Skin epidermis (tissue), 12 donors: ENCODE measurements at regions not wholly inside any gene's neighbourhood (a gene's known extent, or its start where the extent isn't known, plus 50 kb on each side); places are given as distances from the start of the nearest gene placed in this dataset.
"Not testable (repeated sequence)": the region's sequence is repeated elsewhere in the genome, so short reads cannot be mapped to it uniquely, and the experiment has no call there.

Source experiments
- H3K27ac ChIP-seq, 21 experiments: fragments of 200-600 bp; sonication (generic) in 11 of 21; one replicate each; pipeline ENCODE4 v1.5.0; 2020; ENCODE audit warnings: mild to moderate bottlenecking in 3 of 21, inconsistent platforms in 2 of 21, moderate library complexity in 2 of 21
- H3K4me3 ChIP-seq, 7 experiments: fragments of 200-600 bp; sonication (generic) in 2 of 7; one replicate each; pipeline ENCODE4 v1.5.0; 2020; ENCODE audit warnings: inconsistent platforms in 2 of 7, mild to moderate bottlenecking in 2 of 7, moderate library complexity in 1 of 7

DNA sequence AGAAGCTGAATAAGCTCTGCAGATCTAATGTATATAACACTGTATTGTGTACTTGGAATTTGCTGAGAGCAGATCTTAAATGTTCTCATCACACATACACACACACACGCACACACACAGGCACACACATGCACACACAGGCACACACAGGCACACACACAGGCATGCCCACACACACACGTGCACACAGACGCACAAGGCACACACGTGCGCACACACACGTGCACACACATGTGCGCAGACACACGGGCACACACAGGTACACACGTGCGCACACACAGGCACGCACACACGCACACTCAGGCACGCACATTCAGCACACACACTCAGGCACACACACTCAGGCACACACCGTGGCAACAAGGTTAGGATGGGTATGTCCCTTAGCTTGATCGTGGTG is 164.5 kb upstream of the LRRC61 start:
- not testable (repeated sequence) for H3K27ac ChIP-seq, H3K4me3 ChIP-seq

DNA sequence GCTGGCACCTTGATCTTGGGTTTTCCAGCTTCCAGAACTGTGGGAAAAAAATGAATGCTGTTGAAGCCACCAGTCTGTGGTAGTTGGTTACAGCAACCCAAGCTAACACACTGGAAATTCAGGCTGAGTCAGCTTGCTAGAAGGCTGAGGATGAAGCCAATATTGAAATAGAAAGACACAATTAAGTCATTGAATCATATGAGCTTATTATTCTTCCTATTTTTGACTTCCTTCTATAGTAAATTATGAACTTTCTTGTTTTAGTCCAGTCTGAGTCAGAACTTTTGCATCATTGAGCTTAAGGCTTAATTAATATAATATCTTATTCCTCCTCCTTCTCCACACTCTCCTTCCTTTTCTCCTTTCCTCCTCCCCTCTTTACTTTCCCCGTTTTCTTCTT is 153.6 kb upstream of the LRRC61 start:
- not testable (repeated sequence) for H3K27ac ChIP-seq, H3K4me3 ChIP-seq

DNA sequence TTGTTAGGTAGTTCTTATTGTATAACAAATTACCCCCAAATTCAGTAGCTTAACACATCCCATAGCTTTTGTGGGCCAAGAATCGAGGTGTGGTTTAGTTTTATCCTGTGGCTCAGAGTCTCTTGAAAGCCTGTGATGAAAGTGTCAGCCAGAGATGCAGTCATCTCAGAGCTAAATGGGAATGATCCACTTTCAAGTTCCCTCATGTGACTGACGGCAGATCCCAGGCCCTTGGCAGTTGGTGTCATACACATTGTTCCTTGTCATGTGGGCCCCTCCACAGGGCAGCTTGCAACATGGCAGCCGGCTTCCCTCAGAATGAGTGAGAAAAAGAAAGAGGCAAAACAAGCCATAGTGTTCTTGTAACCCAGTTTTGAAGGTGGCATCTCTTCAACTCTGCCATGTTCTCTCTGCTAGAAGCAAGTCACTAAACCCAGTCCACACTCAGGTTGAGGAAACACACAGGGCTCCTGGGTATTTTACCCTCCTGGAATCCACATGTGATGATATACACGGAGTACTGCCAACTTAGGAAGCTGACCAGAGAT is 153.1 kb upstream of the LRRC61 start:
- H3K27ac ChIP-seq, H3K4me3 ChIP-seq: not testable (repeated sequence)

DNA sequence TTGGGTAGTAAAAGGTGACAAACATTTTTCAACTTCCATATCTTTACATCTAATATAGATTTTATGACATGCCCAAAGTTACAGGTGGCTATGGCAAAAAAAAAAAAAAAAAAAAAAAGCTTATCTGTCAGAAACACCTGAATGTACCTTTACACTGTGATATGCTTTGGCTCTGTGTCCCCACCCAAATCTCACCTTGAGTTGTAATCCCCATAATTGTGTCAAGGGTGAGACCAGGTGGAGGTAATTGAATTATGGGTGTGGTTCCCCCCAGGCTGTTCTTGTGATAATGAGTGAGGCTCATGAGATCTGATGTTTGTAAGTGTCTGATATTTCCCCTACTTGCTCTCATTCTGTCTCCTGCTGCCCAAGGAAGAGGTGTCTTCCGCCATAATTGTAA is 139.6 kb upstream of the LRRC61 start:
- not testable (repeated sequence) for H3K27ac ChIP-seq, H3K4me3 ChIP-seq

DNA sequence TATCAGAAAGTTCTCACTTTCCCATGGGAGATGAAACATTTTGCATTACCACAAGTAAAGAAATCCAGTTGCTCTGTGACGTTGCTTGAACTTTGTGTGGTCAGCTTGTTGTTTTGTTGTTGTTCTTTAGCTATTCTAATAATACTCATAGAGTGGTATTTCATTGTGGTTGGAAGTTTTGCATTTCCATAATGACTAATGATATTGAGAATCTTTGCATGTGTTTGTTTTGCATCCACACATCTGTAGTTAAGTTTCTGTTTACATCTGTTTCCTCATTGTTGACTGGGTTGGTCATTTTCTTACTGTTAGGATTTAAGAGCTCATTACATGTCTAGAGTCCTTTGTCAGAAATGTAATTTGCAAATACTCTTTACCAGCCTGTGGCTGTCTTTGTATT is 133.2 kb upstream of the LRRC61 start:
- not testable (repeated sequence) for H3K4me3 ChIP-seq, H3K27ac ChIP-seq

DNA sequence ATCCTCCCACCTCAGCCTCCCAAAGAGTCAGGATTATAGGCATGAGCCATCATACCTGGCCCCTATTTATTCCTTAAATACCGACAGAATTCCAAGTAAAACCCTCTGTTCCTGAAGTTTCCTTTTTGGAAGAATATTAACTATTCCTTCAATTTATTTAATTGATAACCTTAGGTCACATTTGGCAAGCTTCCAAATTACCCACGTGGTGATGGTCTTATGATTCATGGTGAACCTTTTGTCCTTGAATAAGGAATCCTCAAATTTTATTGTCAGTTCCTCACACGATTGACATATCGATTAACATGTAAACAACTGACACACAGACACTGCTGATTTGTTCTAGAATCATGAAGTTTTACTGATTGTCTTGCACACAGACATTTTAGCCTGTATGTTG is 130.6 kb upstream of the LRRC61 start:
- H3K4me3 ChIP-seq, H3K27ac ChIP-seq: not testable (repeated sequence)

GRCh38 chr7:150193866-150194265 is 129.3 kb upstream of the LRRC61 start:
- not testable (repeated sequence) for H3K4me3 ChIP-seq, H3K27ac ChIP-seq
